Tibial artery (tissue), 4 donors: ENCODE measurements at regions not wholly inside any gene's neighbourhood (a gene's known extent, or its start where the extent isn't known, plus 50 kb on each side); places are given as distances from the start of the nearest gene placed in this dataset.

Experiments used
- DNase-seq, 2 donors: peaks; one replicate each; pipeline ENCODE4 v3.0.0-alpha.2; 2019
- H3K27ac ChIP-seq, 2 donors: fragments of 200-600 bp; sonication (generic) in 1 of 2; 1 replicate in 1 of 2; 2 replicates in 1 of 2; pipeline ENCODE4 v1.5.1; 2018 to 2019; ENCODE audit warnings: mild to moderate bottlenecking in 1 of 2
- H3K27me3 ChIP-seq, 2 donors: fragments of 200-600 bp; sonication (generic) in 1 of 2; one replicate each; pipeline versions ENCODE4 v1.5.1 to v1.6.0; 2016 to 2019
- H3K36me3 ChIP-seq, 3 donors: fragments of 200-600 bp; sonication (generic) in 2 of 3; one replicate each; pipeline ENCODE4 v1.5.1; 2016 to 2019; ENCODE audit warnings: mild to moderate bottlenecking in 2 of 3
- H3K4me1 ChIP-seq, 4 donors: fragments of 200-600 bp; sonication (generic) in 2 of 4; 1 replicate in 3 of 4; 2 replicates in 1 of 4; pipeline ENCODE4 v1.5.1; 2016 to 2019
- H3K4me3 ChIP-seq, 2 donors: fragments of 200-600 bp; sonication (generic) in 1 of 2; 1 replicate in 1 of 2; 2 replicates in 1 of 2; pipeline ENCODE4 v1.5.1; 2018 to 2019; ENCODE audit warnings: mild to moderate bottlenecking in 2 of 2
- H3K9me3 ChIP-seq, 3 donors: fragments of 200-600 bp; sonication (generic) in 1 of 3; one replicate each; pipeline ENCODE4 v1.5.1; 2016 to 2019
- CTCF ChIP-seq, 2 experiments: fragments of 200-600 bp in 1 of 2; fragments of 450-650 bp in 1 of 2; IDR thresholded peaks; one replicate each; pipeline ENCODE4 v1.5.1; 2017 to 2019; ENCODE audit warnings: antibody characterized with exemption in 2 of 2, mild to moderate bottlenecking in 1 of 2, moderate library complexity in 1 of 2
- intact Hi-C: fragments of 100-400 bp; cut with DNase I; formaldehyde crosslinking; loops from one replicate; pipeline ENCODE4 v1.15.0; 2023; ENCODE audit warnings: low total_unique reads

GRCh38 chr16:5432166-5432565, 334.6 kb upstream of the EEF2KMT start:
- Histone ChIP-seq H3K27me3 (no peaks in the 10 kb centered on the region), H3K36me3 (no peaks in the 10 kb centered on the region), H3K4me1 (no peaks in the 10 kb centered on the region), H3K4me3 (no peak overlapping the region), H3K9me3 (no peaks in the 10 kb centered on the region), H3K27ac (no peak overlapping the region)
- no peak for TF ChIP-seq CTCF (IDR thresholded peaks at IDR 0.05)
- no peak for DNase-seq
- intact Hi-C loops, result no loop called here

GRCh38 chr16:5430598-5430997, 333.0 kb upstream of the EEF2KMT start:
- no peak for TF ChIP-seq CTCF (IDR thresholded peaks at IDR 0.05)
- Histone ChIP-seq H3K27me3 (no peaks in the 10 kb centered on the region), H3K4me3 (no peak overlapping the region), H3K27ac (no peak overlapping the region), H3K9me3 (no peaks in the 10 kb centered on the region), H3K4me1 (no peaks in the 10 kb centered on the region), H3K36me3 (no peaks in the 10 kb centered on the region)
- intact Hi-C loops, result no loop called here
- DNase-seq, result no peak

GRCh38 chr16:5428932-5429331, 331.3 kb upstream of the EEF2KMT start:
- no peaks in the 10 kb centered on the region for H3K27me3 ChIP-seq

GRCh38 chr16:5427571-5427970, 330.0 kb upstream of the EEF2KMT start:
- intact Hi-C loops, result no loop called here
- Histone ChIP-seq H3K27me3 (no peaks in the 10 kb centered on the region), H3K4me1 (no peaks in the 10 kb centered on the region)

More at GRCh38 chr16:5428932-5429331, 331.3 kb upstream of the EEF2KMT start:
- Histone ChIP-seq H3K27ac (no peak overlapping the region), H3K4me1 (no peaks in the 10 kb centered on the region), H3K4me3 (no peak overlapping the region), H3K9me3 (no peaks in the 10 kb centered on the region), H3K36me3 (no peaks in the 10 kb centered on the region)
- no peak for TF ChIP-seq CTCF (IDR thresholded peaks at IDR 0.05)
- intact Hi-C loops, result no loop called here
- DNase-seq, result no peak

GRCh38 chr16:5422643-5423496, 325.3 kb upstream of the EEF2KMT start:
- no peak for TF ChIP-seq CTCF (IDR thresholded peaks at IDR 0.05)
- Histone ChIP-seq H3K36me3 (no peaks in the 10 kb centered on the region), H3K27ac (no peak overlapping the region), H3K4me3 (no peak overlapping the region), H3K27me3 (no peaks in the 10 kb centered on the region), H3K4me1 (no peaks in the 10 kb centered on the region), H3K9me3 (no peaks in the 10 kb centered on the region)
- no peak for DNase-seq
- intact Hi-C loops, result no loop called here

More at GRCh38 chr16:5427571-5427970, 330.0 kb upstream of the EEF2KMT start:
- Histone ChIP-seq H3K27ac (no peak overlapping the region), H3K4me3 (no peak overlapping the region), H3K36me3 (no peaks in the 10 kb centered on the region), H3K9me3 (no peaks in the 10 kb centered on the region)
- no peak for DNase-seq
- no peak for TF ChIP-seq CTCF (IDR thresholded peaks at IDR 0.05)
